NOMO-1 treated with dmso at 0.1 percent for 144 hours (cell line): ENCODE measurements at regions not wholly inside any gene's neighbourhood (a gene's known extent, or its start where the extent isn't known, plus 50 kb on each side); places are given as distances from the start of the nearest gene placed in this dataset.
"Not testable (repeated sequence)": the region's sequence is repeated elsewhere in the genome, so short reads cannot be mapped to it uniquely, and the experiment has no call there.

Experiments used
- DNase-seq: peaks from one replicate; lab custom pipeline; 2025; ENCODE audit not compliant: unreplicated experiment; lab: John Stamatoyannopoulos, UW

- no peak for DNase-seq
Observed at GRCh38 chr10:131556897-131557495, 245.5 kb upstream of the TCERG1L start.

- not testable (repeated sequence) for DNase-seq
Observed at GRCh38 chr10:131557956-131558355, 246.4 kb upstream of the TCERG1L start.

GRCh38 chr10:131559450-131559911, 248.0 kb upstream of the TCERG1L start:
- DNase-seq = no peak

- no peak for DNase-seq
Observed at GRCh38 chr10:131560166-131560565, 248.6 kb upstream of the TCERG1L start.

GRCh38 chr10:131560706-131561355, 249.3 kb upstream of the TCERG1L start:
- DNase-seq = no peak

- no peak for DNase-seq
Observed at GRCh38 chr10:131561897-131562296, 250.4 kb upstream of the TCERG1L start.

GRCh38 chr10:131563411-131563810, 251.9 kb upstream of the TCERG1L start:
- DNase-seq = no peak

GRCh38 chr10:131567279-131568162, 256.0 kb upstream of the TCERG1L start:
- no peak for DNase-seq

GRCh38 chr10:131568866-131569265, 257.3 kb upstream of the TCERG1L start:
- DNase-seq = no peak

GRCh38 chr10:131569851-131570715, 258.6 kb upstream of the TCERG1L start:
- no peak for DNase-seq

- no peak for DNase-seq
Observed at GRCh38 chr10:131570716-131571307, 259.3 kb upstream of the TCERG1L start.

GRCh38 chr10:131571346-131571745, 259.8 kb upstream of the TCERG1L start:
- DNase-seq = no peak

GRCh38 chr10:131571865-131572264, 260.3 kb upstream of the TCERG1L start:
- no peak for DNase-seq

- no peak for DNase-seq
Observed at GRCh38 chr10:131573256-131573655, 261.7 kb upstream of the TCERG1L start.

- DNase-seq = no peak
Observed at GRCh38 chr10:131573707-131574106, 262.2 kb upstream of the TCERG1L start.

- DNase-seq = no peak
Observed at GRCh38 chr10:131574363-131574706, 262.8 kb upstream of the TCERG1L start.

- no peak for DNase-seq
Observed at GRCh38 chr10:131574707-131575430, 263.3 kb upstream of the TCERG1L start.

- DNase-seq = no peak
Observed at GRCh38 chr10:131575877-131576276, 264.4 kb upstream of the TCERG1L start.

GRCh38 chr10:131576341-131577177, 265.0 kb upstream of the TCERG1L start:
- DNase-seq = no peak
